Activated CD4-positive, alpha-beta T cell treated with anti-CD3 and anti-CD28 coated beads, Interleukin-2, amount 50 U/mL, for 1 hour (primary cell): ENCODE measurements at regions not wholly inside any gene's neighbourhood (a gene's known extent, or its start where the extent isn't known, plus 50 kb on each side); places are given as distances from the start of the nearest gene placed in this dataset.

Experiments used
- DNase-seq: peaks from one replicate; pipeline ENCODE4 v3.0.0-alpha.2; 2020

DNA sequence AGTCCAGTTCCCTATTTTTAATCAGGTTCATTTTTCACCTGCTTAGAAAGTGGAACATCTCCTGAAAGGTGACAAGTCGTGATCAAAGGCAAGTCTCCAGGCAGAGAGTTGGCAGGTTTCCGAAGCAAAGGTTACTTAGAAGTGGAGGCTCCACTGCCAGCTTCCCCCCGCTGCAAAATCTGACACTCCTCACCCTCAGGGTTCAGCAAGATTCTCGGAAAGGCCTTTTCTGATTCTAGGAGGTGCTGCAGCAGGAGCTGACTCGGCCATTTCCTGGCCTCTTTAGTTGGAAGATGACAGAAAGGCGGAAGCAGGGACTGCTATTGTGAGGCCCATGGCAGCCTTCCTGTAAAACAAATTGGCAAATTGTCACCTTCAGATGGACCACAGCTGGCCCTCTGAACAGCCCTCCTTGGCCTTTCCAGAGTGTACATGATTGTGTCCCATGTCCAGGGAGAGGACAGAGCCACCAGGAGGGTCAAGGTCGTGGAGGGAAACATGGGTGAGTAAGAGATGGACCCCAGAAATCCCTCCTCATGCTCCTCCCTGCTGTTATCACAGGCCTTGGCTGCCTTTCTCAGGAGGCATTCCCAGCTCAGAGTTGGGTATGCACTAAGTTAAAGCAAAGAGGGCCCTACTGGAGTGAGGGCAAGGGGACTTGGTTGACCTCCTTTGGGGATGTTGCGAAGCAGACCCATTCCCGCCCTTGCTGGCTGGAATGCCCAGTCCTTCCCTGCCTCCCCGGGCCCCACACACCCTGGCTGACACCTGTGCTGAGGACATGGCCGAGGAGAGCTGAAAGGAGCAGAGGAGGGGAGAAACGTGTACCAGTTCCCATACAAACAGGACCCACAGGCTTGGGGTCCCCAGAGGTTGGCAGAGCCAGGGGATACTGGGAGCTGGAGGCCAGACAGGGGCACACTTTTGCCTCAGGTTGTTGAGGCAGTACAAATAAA, 115.5 kb upstream of the IRF2BP2 start:
- peak; percentile 49 for DNase-seq

- peak; percentile 36 for DNase-seq
Observed at GRCh38 chr1:234724516-234725176, 114.7 kb upstream of the IRF2BP2 start.

- peak; percentile 61 for DNase-seq
Observed at GRCh38 chr1:234722904-234723720, 113.1 kb upstream of the IRF2BP2 start.

GRCh38 chr1:234722270-234722704, 112.3 kb upstream of the IRF2BP2 start:
- no peak for DNase-seq

- no peak for DNase-seq
Observed at GRCh38 chr1:234721476-234722269, 111.7 kb upstream of the IRF2BP2 start.

DNA sequence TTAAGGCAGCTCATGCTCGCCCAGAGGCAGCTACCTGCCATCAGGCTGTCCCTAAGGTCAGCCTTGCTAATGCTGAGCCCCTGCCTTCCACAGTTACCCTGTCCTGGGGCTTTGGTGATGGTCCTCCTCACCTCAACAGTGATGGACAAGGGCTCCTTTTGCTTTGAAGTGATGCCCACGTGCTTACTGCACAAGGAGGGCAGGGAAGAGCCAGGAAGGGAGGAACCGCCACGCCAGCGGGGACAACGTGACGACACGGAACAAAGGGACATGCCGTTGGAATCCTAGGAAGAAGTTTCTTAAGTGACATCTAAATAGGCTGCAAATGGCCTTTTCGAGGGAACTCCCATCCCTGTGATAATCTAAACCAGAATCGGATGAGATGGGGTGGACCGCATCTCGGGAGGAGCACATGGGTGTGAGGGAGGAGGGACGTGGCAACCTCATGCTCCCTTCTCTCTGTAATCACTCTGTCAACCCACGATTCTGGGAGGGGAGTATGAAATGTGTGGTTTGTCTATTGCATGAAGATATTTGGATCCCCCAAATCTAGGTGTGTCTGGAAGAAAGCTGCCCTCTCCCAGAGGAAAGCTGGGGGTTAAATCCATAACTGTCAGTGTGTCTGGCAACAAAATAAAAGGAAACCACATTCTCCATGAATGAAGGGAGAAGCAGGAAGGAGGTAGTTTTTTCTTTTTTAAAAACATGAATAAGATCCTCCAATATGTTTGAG, 110.9 kb upstream of the IRF2BP2 start:
- no peak for DNase-seq

DNA sequence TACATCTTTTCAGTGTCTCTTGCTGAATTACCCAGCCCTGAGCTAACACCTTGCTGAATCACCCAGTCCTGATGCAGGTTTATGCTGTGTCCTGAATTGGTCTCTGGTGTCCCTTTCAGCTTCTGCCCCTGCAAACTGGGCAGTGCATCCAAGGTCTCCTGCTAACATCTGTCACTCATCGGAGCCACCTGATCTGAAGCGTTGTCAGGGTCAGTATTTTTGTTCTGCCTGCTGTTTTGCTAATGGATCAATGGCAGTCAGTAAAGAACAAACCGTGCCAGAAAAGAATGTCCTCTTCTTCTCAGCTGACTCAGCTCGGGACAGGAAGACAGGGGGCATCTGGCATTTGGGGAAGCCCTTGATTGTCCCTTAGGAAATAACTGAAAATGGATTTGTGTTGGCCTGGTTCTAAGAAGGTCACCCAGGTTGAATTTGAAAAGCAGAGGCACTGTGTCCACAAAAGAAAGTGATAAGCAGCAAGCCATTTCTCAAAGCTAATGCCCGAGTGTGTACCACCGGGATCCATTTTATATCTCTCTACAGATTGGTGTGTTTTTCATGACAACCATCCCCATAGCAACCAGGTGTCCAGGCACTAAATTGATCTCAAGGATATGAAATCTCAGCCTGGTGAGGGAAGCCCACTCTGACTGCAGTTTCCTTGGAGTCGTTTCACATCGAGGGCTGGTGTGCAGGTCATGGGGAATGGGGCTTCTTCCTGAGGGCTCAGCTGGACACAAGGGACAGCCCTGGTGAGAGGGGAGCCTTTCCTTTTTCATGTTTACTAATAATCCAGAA, 109.7 kb upstream of the IRF2BP2 start:
- DNase-seq, result no peak

DNA sequence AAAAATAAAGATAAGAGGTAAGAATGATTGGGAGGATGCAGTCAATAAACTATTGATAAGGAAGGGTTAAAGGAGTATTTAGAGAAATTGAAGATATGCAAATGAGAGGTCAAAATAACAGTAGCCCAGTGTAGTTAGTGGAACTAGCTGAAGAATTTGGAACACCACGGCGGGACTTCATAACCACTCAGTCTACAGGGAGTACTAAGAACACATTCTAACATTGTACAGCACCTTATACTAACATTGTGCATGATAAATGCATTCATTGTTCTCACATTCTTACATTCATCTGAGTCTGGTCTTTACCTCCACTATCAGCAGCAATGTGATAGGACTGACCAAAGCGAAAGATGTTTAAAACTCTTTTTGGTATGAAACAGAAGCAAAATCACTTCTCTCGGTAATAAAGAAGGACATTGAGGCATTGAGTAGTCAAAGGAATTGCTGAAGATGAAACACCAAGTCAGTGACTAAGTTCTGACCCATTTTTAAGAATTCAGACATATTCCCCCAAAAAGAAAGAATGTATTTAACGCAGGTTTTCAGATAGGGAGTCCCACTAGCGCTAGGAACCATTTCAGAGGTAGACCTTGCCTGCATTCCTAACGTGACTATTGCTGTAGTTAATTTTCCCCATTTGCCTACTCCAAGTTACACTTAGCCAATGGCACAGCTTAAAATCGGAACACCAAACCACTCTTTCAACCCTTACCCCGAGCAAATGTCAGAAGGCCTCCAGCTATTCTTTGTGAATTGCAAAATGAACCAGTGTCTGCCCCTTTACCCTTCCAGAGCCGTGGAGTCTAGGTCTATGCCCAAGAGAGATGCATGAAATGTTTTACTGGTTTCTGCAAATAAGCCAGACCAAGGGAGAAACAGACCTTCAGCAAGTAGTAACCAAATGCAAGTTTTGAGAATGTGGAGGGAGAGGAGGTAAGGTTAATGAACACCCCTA, 108.8 kb upstream of the IRF2BP2 start:
- no peak for DNase-seq

DNA sequence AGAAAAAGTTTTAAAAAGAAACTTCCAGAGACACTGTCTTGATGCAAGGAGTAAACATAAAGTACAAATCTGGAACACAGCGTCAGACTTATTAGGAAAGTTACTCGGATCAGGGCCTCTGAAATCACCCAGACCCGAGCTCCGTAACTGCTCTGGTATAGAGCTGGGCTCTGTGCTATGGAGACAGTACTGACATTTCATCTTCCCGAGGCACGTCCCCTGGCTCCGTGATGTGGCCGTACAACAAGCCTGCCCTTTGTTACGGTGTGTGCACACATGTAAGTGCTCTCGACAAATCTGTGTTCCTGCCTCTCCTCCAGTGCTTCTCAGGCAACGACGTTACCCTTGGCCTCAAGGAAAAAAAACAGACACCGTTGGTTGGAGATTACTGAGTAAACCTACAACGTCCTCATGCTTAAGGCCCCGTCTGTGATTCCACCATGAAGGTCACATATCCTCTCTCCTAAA, 107.0 kb upstream of the IRF2BP2 start:
- no peak for DNase-seq

DNA sequence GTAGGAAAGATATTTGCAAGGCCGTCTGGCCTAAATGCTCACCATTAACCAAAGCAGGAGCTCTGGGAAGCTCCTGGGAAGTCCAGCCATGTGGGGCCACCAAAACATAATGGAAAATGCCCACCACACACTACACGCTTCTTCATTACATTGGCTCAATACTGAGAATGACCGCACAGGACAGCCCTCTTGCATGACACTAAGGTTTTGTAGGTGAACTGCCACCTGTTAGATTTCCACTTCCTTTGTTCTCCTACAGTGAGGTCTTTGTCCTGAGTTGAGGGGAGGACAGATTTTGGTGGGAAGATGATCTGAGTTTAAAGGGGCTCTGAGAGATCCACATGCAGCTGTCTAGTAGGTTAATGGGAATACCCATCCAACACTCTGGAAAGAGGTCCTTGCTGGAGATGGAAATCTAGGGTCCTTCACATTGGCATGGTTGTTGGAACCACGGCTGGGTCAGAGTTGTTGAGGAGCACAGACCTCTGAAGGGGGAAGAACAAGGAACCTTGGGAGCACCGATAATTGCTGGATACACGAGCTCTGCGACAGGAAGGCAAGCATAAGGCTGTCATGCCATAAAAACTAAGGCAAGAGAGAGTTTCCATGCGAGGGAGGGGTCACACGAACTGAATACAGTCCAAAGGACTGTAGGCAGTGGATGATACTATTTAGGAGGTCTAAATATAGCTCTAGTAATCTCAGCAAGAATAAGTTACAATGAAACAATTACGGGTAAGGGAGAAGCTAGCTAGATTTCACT, 105.5 kb upstream of the IRF2BP2 start:
- no peak for DNase-seq

GRCh38 chr1:234713859-234714258, 103.9 kb upstream of the IRF2BP2 start:
- DNase-seq, result no peak

- DNase-seq, result no peak
Observed at GRCh38 chr1:234713440-234713839, 103.5 kb upstream of the IRF2BP2 start.

DNA sequence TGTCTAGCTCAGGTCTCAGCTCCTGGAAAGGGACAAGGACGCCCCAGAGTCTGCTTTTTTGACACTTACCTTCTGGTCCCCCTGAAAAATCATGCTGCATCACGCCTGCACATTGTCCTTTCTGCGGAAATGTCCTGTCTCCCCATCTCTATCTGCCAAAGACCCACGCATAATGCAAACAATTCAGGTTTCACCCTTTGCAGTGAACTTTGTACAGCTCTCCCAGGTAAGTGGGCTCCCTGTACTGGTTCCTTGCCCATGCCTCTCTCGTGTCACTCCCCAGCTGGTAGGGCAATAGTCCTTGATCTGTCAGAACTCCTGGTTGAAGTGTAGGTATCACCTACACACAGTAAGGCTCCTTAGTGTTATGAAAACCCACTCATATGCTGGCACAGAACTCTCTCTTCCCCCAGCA, 102.9 kb upstream of the IRF2BP2 start:
- no peak for DNase-seq

DNA sequence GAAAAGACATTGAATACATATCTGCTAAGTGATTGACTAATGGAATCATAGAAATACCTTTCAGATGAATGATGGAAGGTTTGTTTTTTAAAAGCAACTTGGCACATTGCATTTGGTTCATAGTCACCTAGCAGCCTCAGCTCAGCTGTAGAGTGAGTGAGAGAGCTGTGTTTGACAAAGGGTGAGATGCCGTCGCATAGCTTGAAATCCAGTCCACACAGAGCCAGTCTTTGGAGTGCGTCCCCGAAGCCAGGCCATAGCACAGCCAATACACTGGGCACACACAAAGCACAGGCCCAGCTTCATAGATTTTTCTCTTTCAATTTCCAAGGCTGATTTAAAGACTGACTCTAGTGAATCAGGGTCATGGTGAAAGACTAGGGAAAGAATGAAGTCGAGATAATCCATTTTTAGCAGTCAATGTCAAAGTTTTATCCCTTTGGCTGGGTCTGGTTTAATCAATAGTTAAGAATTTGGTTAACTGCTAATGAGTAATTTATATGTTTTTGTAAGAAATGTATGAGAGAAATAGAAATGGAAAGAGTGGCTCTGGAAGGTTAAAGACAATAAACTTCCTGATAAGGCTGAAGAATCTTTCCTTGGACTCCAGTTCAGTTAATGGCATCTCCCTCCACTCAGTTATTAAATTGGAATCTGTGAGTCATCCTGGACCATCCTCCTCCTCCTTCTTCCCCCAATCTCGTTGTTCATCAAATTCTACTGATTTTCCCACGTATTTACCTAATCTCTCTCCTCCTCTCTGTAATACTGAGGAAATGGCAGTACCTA, 101.2 kb upstream of the IRF2BP2 start:
- DNase-seq, result no peak

DNA sequence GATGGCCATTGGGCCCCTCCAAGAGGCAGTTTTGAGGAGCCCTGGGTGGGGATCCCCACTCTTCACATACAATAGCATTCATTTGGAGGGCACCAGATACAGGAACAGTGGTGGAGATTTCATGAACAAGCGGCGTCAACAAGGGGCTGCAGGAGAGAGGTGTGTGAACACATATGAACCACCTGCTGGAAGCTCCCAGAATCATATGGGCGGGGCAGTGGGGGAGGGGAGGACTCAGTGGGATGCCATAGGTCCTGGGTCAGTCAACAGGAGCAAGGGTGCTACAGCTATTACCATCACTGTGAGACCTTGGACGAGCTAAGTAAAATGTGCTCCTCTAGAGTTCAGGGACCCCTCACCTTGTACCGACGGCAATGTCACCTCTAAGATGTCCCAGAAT, 100.4 kb upstream of the IRF2BP2 start:
- DNase-seq, result no peak

DNA sequence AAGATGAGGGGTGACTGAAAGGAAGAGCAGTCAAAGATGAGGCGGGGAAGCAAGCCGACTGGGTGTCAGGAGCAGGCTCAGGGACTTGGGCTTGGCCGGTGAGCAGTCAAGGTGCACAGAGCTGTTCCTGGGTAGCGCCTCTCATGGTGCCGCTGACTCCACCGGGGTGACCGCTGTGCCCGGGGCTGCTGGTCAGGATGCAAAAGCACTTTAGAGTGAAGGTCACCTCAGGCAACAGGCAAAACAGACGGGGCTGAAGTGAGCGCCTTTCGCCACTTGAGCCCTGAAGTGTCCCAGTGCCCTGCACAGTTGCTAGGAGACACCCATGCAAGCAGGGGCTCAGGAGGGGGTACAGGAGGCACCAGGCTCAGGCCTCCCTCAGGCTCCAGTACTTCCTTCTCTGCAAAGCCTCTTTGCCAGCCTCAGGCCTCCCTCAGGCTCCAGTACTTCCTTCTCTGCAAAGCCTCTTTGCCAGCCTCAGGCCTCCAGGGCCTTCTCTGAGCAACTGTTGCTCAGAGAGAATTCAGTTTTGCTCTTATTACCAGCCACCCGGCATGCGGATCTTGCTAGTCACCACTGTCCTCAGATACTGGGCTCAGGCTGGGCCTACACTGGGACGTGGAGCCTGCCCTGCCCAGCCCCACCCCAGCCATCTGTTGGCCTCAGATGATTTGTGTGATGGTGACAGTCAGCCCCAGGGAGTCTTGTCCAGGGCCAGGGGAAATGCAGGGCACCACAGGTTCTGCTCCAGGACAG, 99.7 kb upstream of the IRF2BP2 start:
- no peak for DNase-seq
